Endodermal cell (in vitro differentiated cells): ENCODE measurements at regions not wholly inside any gene's neighbourhood (a gene's known extent, or its start where the extent isn't known, plus 50 kb on each side); places are given as distances from the start of the nearest gene placed in this dataset.
A peak's percentile ranks its signal among the peaks of the same experiment; 100 is the strongest.

Source experiments
- DNase-seq: peaks from one replicate; pipeline ENCODE4 v3.0.0-alpha.2; 2017
- H3K27ac ChIP-seq: 2 replicates; pipeline ENCODE4 v1.5.1; 2013; ENCODE audit warnings: mild to moderate bottlenecking, low read depth, low read length, moderate library complexity
- H3K27me3 ChIP-seq: 2 replicates; pipeline ENCODE4 v1.6.1; 2013; ENCODE audit warnings: mild to moderate bottlenecking, low read length, moderate library complexity; ENCODE audit not compliant: insufficient read depth, control insufficient read depth, poor library complexity, severe bottlenecking
- H3K36me3 ChIP-seq: 2 replicates; pipeline ENCODE4 v1.7.0; 2013; ENCODE audit warnings: mild to moderate bottlenecking, low read length, moderate library complexity; ENCODE audit not compliant: control insufficient read depth, insufficient read depth
- H3K4me1 ChIP-seq: one replicate; pipeline ENCODE4 v1.7.0; 2013; ENCODE audit warnings: low read length; ENCODE audit not compliant: control insufficient read depth, insufficient read depth
- H3K4me3 ChIP-seq: 2 replicates; pipeline ENCODE4 v1.5.1; 2013; ENCODE audit warnings: mild to moderate bottlenecking, low read length, moderate library complexity
- H3K9ac ChIP-seq: 2 replicates; pipeline ENCODE4 v1.6.1; 2013; ENCODE audit warnings: mild to moderate bottlenecking, low read length, moderate library complexity; ENCODE audit not compliant: poor library complexity, severe bottlenecking; ENCODE audit errors: extremely low read depth
- H3K9me3 ChIP-seq: 2 replicates; pipeline ENCODE4 v1.6.1; 2013; ENCODE audit warnings: mild to moderate bottlenecking, low read length, moderate library complexity; ENCODE audit not compliant: control insufficient read depth
- H3K27ac Mint-ChIP-seq: 2 replicates; pipeline ENCODE4 v1.8.0; 2020; ENCODE audit warnings: mixed read lengths
- H3K27me3 Mint-ChIP-seq: 2 replicates; pipeline ENCODE4 v1.8.0; 2021; ENCODE audit warnings: mild to moderate bottlenecking, mixed read lengths; ENCODE audit not compliant: insufficient read depth
- H3K36me3 Mint-ChIP-seq: 2 replicates; pipeline ENCODE4 v1.8.0; 2020; ENCODE audit warnings: low read depth, mixed read lengths
- H3K4me1 Mint-ChIP-seq: 2 replicates; pipeline ENCODE4 v1.8.0; 2020; ENCODE audit warnings: mixed read lengths
- H3K4me3 Mint-ChIP-seq: 2 replicates; pipeline ENCODE4 v1.8.0; 2020; ENCODE audit warnings: mild to moderate bottlenecking, moderate library complexity, mixed read lengths
- H3K9me3 Mint-ChIP-seq: 2 replicates; pipeline ENCODE4 v1.8.0; 2020; ENCODE audit warnings: mild to moderate bottlenecking, mixed read lengths
- CTCF ChIP-seq: fragments of 200-600 bp; sonication (generic); conservative IDR thresholded peaks from 2 replicates; pipeline ENCODE4 v1.5.0; 2021; ENCODE audit warnings: antibody characterized with exemption, mild to moderate bottlenecking
- WGBS, 2 experiments: methylation state at CpG; one replicate each; pipeline versions ENCODE4 v1.1.5 to v1.1.7; 2013; ENCODE audit warnings: missing lambda C conversion rate in 2 of 2, mixed read lengths in 1 of 2; ENCODE audit not compliant: insufficient coverage in 1 of 2, insufficient read length in 1 of 2; 5-methylcytosine and 5-hydroxymethylcytosine counted together

GRCh38 chr6:167211295-167211648 is 53.5 kb upstream of the GPR31 start:
- peaks cover 3% of the 10 kb centered on the region for H3K4me1 Mint-ChIP-seq
- H3K27ac Mint-ChIP-seq: no peak overlapping the region
- H3K9me3 Mint-ChIP-seq: no peaks in the 10 kb centered on the region
- Histone ChIP-seq H3K4me3 (no peak overlapping the region), H3K4me1 (no peaks in the 10 kb centered on the region), H3K36me3 (no peaks in the 10 kb centered on the region), H3K27me3 (no peaks in the 10 kb centered on the region), H3K9me3 (no peaks in the 10 kb centered on the region), H3K9ac (no peak overlapping the region), H3K27ac (no peak overlapping the region)
- H3K4me3 Mint-ChIP-seq: no peak overlapping the region
- no peak for TF ChIP-seq CTCF
- DNase-seq: no peak
- H3K36me3 Mint-ChIP-seq: no peaks in the 10 kb centered on the region
- 80 to 88% methylated on average over 1 of the region's 1 CpG for WGBS, 2 experiments
- peaks cover 5% of the 10 kb centered on the region for H3K27me3 Mint-ChIP-seq

GRCh38 chr6:167211881-167212712 is 54.3 kb upstream of the GPR31 start:
- H3K4me1 ChIP-seq: no peaks in the 10 kb centered on the region
- WGBS, 2 experiments: 76 to 79% methylated on average over 7 of the region's 7 CpGs
- Mint-ChIP-seq H3K9me3 (no peaks in the 10 kb centered on the region), H3K4me1 (peaks cover 3% of the 10 kb centered on the region), H3K4me3 (no peak overlapping the region), H3K27ac (no peak overlapping the region), H3K36me3 (no peaks in the 10 kb centered on the region), H3K27me3 (no peaks in the 10 kb centered on the region)
- peak; percentile 45 for DNase-seq
- H3K36me3 ChIP-seq: no peaks in the 10 kb centered on the region
- TF ChIP-seq CTCF: no peak
- H3K9ac ChIP-seq: no peak overlapping the region
- no peak overlapping the region for H3K4me3 ChIP-seq
- H3K9me3 ChIP-seq: no peaks in the 10 kb centered on the region
- H3K27ac ChIP-seq: no peak overlapping the region
- H3K27me3 ChIP-seq: no peaks in the 10 kb centered on the region

GRCh38 chr6:167212713-167213005 is 54.9 kb upstream of the GPR31 start:
- TF ChIP-seq CTCF: no peak
- H3K9me3 ChIP-seq: no peaks in the 10 kb centered on the region
- Mint-ChIP-seq H3K27ac (no peak overlapping the region), H3K27me3 (no peaks in the 10 kb centered on the region), H3K36me3 (no peaks in the 10 kb centered on the region), H3K9me3 (no peaks in the 10 kb centered on the region), H3K4me3 (no peak overlapping the region), H3K4me1 (peaks cover 3% of the 10 kb centered on the region)
- no peaks in the 10 kb centered on the region for H3K4me1 ChIP-seq
- H3K4me3 ChIP-seq: no peak overlapping the region
- H3K27me3 ChIP-seq: no peaks in the 10 kb centered on the region
- H3K9ac ChIP-seq: no peak overlapping the region
- no peaks in the 10 kb centered on the region for H3K36me3 ChIP-seq
- no peak overlapping the region for H3K27ac ChIP-seq
- 85 to 86% methylated on average over 4 of the region's 4 CpGs for WGBS, 2 experiments
- no peak for DNase-seq
